Chondrocyte (in vitro differentiated cells): ENCODE measurements at regions not wholly inside any gene's neighbourhood (a gene's known extent, or its start where the extent isn't known, plus 50 kb on each side); places are given as distances from the start of the nearest gene placed in this dataset.

Source experiments
- DNase-seq: peaks from one replicate; pipeline ENCODE4 v3.0.0; 2021; ENCODE audit warnings: mixed read lengths, low spot score
- H3K27ac Mint-ChIP-seq: one replicate; pipeline ENCODE4 v1.8.0; 2021; ENCODE audit warnings: mild to moderate bottlenecking, moderate library complexity, mixed read lengths; ENCODE audit not compliant: unreplicated experiment
- H3K27me3 Mint-ChIP-seq: 2 replicates; pipeline ENCODE4 v1.8.0; 2021; ENCODE audit warnings: low read depth, mixed read lengths
- H3K36me3 Mint-ChIP-seq: 2 replicates; pipeline ENCODE4 v1.8.0; 2021; ENCODE audit warnings: low read depth, mixed read lengths
- H3K4me1 Mint-ChIP-seq: 2 replicates; pipeline ENCODE4 v1.8.0; 2021; ENCODE audit warnings: low read depth, mild to moderate bottlenecking, mixed read lengths
- H3K4me3 Mint-ChIP-seq: one replicate; pipeline ENCODE4 v1.8.0; 2021; ENCODE audit warnings: mild to moderate bottlenecking, moderate library complexity, mixed read lengths; ENCODE audit not compliant: unreplicated experiment
- H3K9me3 Mint-ChIP-seq: 2 replicates; pipeline ENCODE4 v1.8.0; 2021; ENCODE audit warnings: low read depth, mixed read lengths
- CTCF ChIP-seq: fragments of 200-600 bp; sonication (generic); IDR thresholded peaks from 2 replicates; pipeline ENCODE4 v1.5.0; 2021; ENCODE audit warnings: antibody characterized with exemption, mild to moderate bottlenecking, moderate library complexity

GRCh38 chr18:54774981-54775665 lies 53.2 kb upstream of the RAB27B start:
- H3K4me3 Mint-ChIP-seq, result no peak overlapping the region
- peak overlapping the region; percentile 95 for H3K27ac Mint-ChIP-seq
- H3K27me3 Mint-ChIP-seq, result no peaks in the 10 kb centered on the region
- no peaks in the 10 kb centered on the region for H3K36me3 Mint-ChIP-seq
- peaks cover 24% of the 10 kb centered on the region for H3K4me1 Mint-ChIP-seq
- TF ChIP-seq CTCF, result no peak
- no peaks in the 10 kb centered on the region for H3K9me3 Mint-ChIP-seq
- no peak for DNase-seq

GRCh38 chr18:54775686-54776085 lies 52.6 kb upstream of the RAB27B start:
- Mint-ChIP-seq H3K4me3 (no peak overlapping the region), H3K27ac (peak overlapping the region; percentile 95), H3K36me3 (no peaks in the 10 kb centered on the region), H3K4me1 (peaks cover 24% of the 10 kb centered on the region), H3K9me3 (no peaks in the 10 kb centered on the region), H3K27me3 (no peaks in the 10 kb centered on the region)
- no peak for DNase-seq
- TF ChIP-seq CTCF, result peak; percentile 66

GRCh38 chr18:54776282-54776977 lies 51.8 kb upstream of the RAB27B start:
- TF ChIP-seq CTCF, result no peak
- peak overlapping the region; percentile 95 for H3K27ac Mint-ChIP-seq
- no peaks in the 10 kb centered on the region for H3K27me3 Mint-ChIP-seq
- no peaks in the 10 kb centered on the region for H3K36me3 Mint-ChIP-seq
- no peak overlapping the region for H3K4me3 Mint-ChIP-seq
- no peak for DNase-seq
- no peaks in the 10 kb centered on the region for H3K9me3 Mint-ChIP-seq
- peaks cover 24% of the 10 kb centered on the region for H3K4me1 Mint-ChIP-seq

- Mint-ChIP-seq H3K4me1 (peaks cover 24% of the 10 kb centered on the region), H3K9me3 (no peaks in the 10 kb centered on the region), H3K27ac (peak overlapping the region; percentile 95), H3K4me3 (no peak overlapping the region), H3K36me3 (no peaks in the 10 kb centered on the region), H3K27me3 (no peaks in the 10 kb centered on the region)
- TF ChIP-seq CTCF, result no peak
- no peak for DNase-seq
Observed at GRCh38 chr18:54777118-54777791, 51.0 kb upstream of the RAB27B start.

- Mint-ChIP-seq H3K36me3 (no peaks in the 10 kb centered on the region), H3K27ac (no peak overlapping the region), H3K4me1 (peaks cover 24% of the 10 kb centered on the region), H3K27me3 (no peaks in the 10 kb centered on the region), H3K4me3 (no peak overlapping the region), H3K9me3 (no peaks in the 10 kb centered on the region)
- no peak for TF ChIP-seq CTCF
- no peak for DNase-seq
Observed at GRCh38 chr18:54777989-54778388, 50.3 kb upstream of the RAB27B start.
